Testis (tissue), 2 donors: ENCODE measurements at regions not wholly inside any gene's neighbourhood (a gene's known extent, or its start where the extent isn't known, plus 50 kb on each side); places are given as distances from the start of the nearest gene placed in this dataset.
A peak's percentile ranks its signal among the peaks of the same experiment; 100 is the strongest.

ENCODE experiments used
- DNase-seq: peaks from one replicate; pipeline ENCODE4 v3.0.0-alpha.2; 2019
- H3K27ac ChIP-seq, 2 donors: fragments of 200-600 bp; sonication (generic); one replicate each; pipeline ENCODE4 v1.5.1; 2019
- H3K27me3 ChIP-seq: fragments of 200-600 bp; sonication (generic); one replicate; pipeline ENCODE4 v1.5.1; 2019
- H3K36me3 ChIP-seq: fragments of 200-600 bp; sonication (generic); one replicate; pipeline ENCODE4 v1.5.1; 2017; ENCODE audit warnings: low read depth; ENCODE audit errors: missing control alignments
- H3K4me1 ChIP-seq: fragments of 200-600 bp; sonication (generic); one replicate; pipeline ENCODE4 v1.5.1; 2019
- H3K4me3 ChIP-seq, 2 donors: fragments of 200-600 bp; sonication (generic); one replicate each; pipeline ENCODE4 v1.5.1; 2017 to 2019
- H3K9me3 ChIP-seq: fragments of 200-600 bp; sonication (generic); one replicate; pipeline ENCODE4 v1.5.1; 2017
- CTCF ChIP-seq, 3 experiments: fragments of 450-650 bp in 2 of 3; fragments of 200-600 bp in 1 of 3; sonication (generic) in 1 of 3; IDR thresholded peaks; one replicate each; pipeline ENCODE4 v1.5.1; 2016 to 2019; ENCODE audit warnings: antibody characterized with exemption in 3 of 3, mild to moderate bottlenecking in 2 of 3, moderate library complexity in 1 of 3
- POLR2A ChIP-seq: fragments of 450-650 bp; IDR thresholded peaks from one replicate; pipeline ENCODE4 v1.6.1; 2017; ENCODE audit warnings: antibody characterized with exemption, mild to moderate bottlenecking, moderate library complexity
- WGBS, 2 donors: methylation state at CpG; one replicate each; pipeline ENCODE4 v1.1.5; 2018; 5-methylcytosine and 5-hydroxymethylcytosine counted together
- intact Hi-C: fragments of 100-400 bp; cut with DNase I; formaldehyde crosslinking; loops from one replicate; pipeline ENCODE4 v1.15.1; 2023; ENCODE audit warnings: low total_unique reads

- no peak for DNase-seq
- Histone ChIP-seq H3K36me3 (no peaks in the 10 kb centered on the region), H3K27me3 (no peaks in the 10 kb centered on the region), H3K4me1 (peaks cover 19% of the 10 kb centered on the region), H3K4me3 (no peak overlapping the region), H3K9me3 (no peaks in the 10 kb centered on the region), H3K27ac (peak overlapping the region in 1 of 2 donors; percentile 11)
- intact Hi-C loops, result no loop called here
- WGBS, 2 donors, result 56 to 58% methylated on average over 4 of the region's 4 CpGs
- TF ChIP-seq POLR2A (no peak), CTCF (IDR thresholded peaks at IDR 0.05) (no peak)
Observed at GRCh38 chr5:68949711-68950110, 144.1 kb upstream of the SLC30A5 start.

- Histone ChIP-seq H3K4me1 (peaks cover 19% of the 10 kb centered on the region), H3K9me3 (no peaks in the 10 kb centered on the region), H3K36me3 (no peaks in the 10 kb centered on the region), H3K27ac (peak overlapping the region in 1 of 2 donors; percentile 5), H3K4me3 (no peak overlapping the region), H3K27me3 (no peaks in the 10 kb centered on the region)
- no peak for TF ChIP-seq CTCF (IDR thresholded peaks at IDR 0.05)
- peak; percentile 33 for DNase-seq
- WGBS, 2 donors, result 45 to 56% methylated on average over 6 of the region's 6 CpGs
- intact Hi-C loops, result no loop called here
Observed at GRCh38 chr5:68950125-68950524, 143.7 kb upstream of the SLC30A5 start.

GRCh38 chr5:68950930-68951329, 142.9 kb upstream of the SLC30A5 start:
- TF ChIP-seq POLR2A (no peak), CTCF (IDR thresholded peaks at IDR 0.05) (no peak)
- DNase-seq, result peak; percentile 36
- 56 to 60% methylated on average over 1 of the region's 1 CpG for WGBS, 2 donors
- no peaks in the 10 kb centered on the region for H3K9me3 ChIP-seq
- H3K4me1 ChIP-seq, result peaks cover 19% of the 10 kb centered on the region
- peak overlapping the region; percentile 28 to 33 for H3K27ac ChIP-seq
- no peaks in the 10 kb centered on the region for H3K27me3 ChIP-seq
- H3K4me3 ChIP-seq, result no peak overlapping the region
- intact Hi-C loops, result no loop called here
- H3K36me3 ChIP-seq, result no peaks in the 10 kb centered on the region

GRCh38 chr5:68953231-68953874, 140.5 kb upstream of the SLC30A5 start:
- 44% methylated on average over 3 of the region's 3 CpGs for WGBS, 2 donors
- no peaks in the 10 kb centered on the region for H3K9me3 ChIP-seq

More at GRCh38 chr5:68953231-68953874, 140.5 kb upstream of the SLC30A5 start:
- Histone ChIP-seq H3K27ac (peak overlapping the region in 1 of 2 donors; percentile 28), H3K4me1 (peaks cover 19% of the 10 kb centered on the region), H3K36me3 (no peaks in the 10 kb centered on the region), H3K4me3 (no peak overlapping the region), H3K27me3 (no peaks in the 10 kb centered on the region)
- TF ChIP-seq CTCF (IDR thresholded peaks at IDR 0.05), result no peak
- TF ChIP-seq POLR2A, result no peak
- intact Hi-C loops, result no loop called here
- no peak for DNase-seq
